GM10266 (cell line): ENCODE measurements at regions not wholly inside any gene's neighbourhood (a gene's known extent, or its start where the extent isn't known, plus 50 kb on each side); places are given as distances from the start of the nearest gene placed in this dataset.
"Not testable (repeated sequence)": the region's sequence is repeated elsewhere in the genome, so short reads cannot be mapped to it uniquely, and the experiment has no call there.

Source experiments
- DNase-seq: peaks from one replicate; pipeline ENCODE4 v3.0.0; 2012; ENCODE audit errors: extremely low spot score
- CTCF ChIP-seq: IDR thresholded peaks from 2 replicates; pipeline ENCODE4 v1.5.1; 2012; ENCODE audit warnings: mild to moderate bottlenecking, low read depth; ENCODE audit not compliant: control insufficient read depth, insufficient read depth; ENCODE audit errors: missing control alignments

DNA sequence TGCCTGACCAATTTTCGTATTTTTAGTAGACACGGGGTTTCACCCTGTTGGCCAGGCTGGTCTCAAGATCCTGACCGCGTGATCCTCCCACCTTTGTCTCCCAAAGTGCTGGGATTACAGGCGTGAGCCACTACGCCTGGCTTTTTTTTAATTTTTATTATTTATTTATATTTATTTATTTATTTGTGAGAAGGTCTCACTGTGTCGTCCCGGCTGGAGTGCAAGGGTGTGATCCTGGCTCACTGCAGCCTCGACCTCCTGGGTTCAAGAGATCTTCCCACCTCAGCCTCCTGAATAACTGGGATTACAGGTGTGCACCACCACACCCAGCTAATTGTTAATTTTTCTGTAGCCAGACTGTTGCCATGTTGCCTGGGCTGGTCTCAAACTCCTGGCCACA, 141.1 kb downstream of the CRLF2 start:
- TF ChIP-seq CTCF: no peak
- DNase-seq: no peak

DNA sequence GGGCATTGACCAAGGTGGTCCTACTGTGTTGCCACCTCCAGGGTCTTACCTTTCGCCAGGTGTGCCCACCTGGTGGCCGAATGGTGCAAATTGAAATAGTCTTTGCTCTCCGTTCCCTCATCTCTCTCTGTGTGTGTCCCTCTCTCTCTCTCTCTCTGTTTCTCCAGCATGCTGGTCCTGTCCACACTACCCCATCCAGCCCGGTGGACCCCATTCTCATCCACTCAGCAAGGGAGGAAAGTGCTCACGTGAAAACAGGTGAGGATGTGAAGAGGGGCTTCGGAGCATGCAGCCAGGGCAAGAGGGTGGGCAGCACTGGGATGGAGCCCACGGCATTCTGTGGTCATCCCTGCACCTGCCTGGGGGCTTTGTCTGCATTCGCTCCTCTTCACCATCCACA, 150.1 kb downstream of the CRLF2 start:
- no peak for TF ChIP-seq CTCF
- no peak for DNase-seq

- TF ChIP-seq CTCF: no peak
- no peak for DNase-seq
Measured at GRCh38 chrX:1060562-1060960, 151.9 kb downstream of the CRLF2 start.

DNA sequence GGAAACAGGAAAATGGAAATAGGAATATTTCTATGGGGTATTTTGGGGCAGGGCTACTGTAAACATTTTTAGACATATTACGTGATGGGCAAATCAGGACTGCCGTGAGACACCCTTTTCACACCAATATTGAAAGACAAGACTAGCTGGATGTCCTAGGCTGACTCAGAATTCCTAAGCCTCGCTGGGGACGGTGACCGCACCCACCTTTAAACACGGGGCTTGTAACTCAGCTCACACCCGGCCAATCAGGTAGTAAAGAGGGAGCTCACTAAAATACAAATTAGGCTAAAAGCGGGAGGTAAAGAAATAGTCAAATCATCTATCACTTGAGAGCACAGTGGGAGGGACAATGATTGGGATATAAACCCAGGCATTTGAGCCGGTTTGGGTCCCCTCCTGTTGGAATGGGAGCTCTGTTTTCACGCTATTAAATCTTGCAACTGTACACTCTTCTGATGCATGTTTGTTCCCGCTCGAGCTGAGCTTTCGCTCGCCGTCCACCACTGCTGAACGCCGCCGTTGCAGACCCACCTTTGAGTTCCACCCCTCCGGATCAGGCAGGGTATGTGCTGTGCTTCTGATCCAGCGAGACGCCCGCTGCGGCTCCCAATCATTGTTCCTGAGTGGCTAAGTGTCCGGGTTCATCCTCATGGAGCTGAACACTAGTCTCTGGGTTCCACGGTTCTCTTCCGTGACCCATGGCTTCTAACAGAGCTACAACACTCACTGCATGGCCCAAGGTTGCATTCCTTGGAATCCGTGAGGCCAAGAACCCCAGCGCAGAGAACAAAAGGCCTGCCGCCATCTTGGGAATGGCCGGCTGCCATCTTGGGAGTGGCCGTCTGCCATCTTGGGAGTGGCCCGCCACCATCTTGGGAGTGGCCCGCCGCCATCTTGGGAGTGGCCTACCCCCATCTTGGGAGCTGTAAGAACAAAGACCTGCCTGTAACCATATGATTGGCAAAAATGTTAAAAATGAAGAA, 152.6 kb downstream of the CRLF2 start:
- DNase-seq: no peak
- TF ChIP-seq CTCF: no peak

DNA sequence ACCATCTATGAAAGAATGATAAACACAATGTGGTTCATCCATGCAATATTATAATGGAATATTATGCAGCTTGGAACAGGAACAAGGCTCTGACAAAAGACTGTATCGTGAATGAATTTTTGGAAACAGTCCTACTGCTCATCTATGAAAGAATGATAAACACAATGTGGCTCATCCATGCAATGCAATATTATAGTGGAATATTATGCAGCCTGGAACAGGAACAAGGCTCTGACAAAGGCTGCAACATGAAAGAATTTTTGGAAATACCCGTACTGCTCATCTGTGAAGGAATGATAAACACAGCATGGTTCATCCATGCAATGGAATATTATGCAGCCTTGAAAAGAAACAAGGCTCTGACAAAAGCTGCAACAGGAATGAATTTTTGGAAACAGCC, 158.8 kb downstream of the CRLF2 start:
- DNase-seq: not testable (repeated sequence)

- DNase-seq: no peak
- TF ChIP-seq CTCF: no peak
Measured at GRCh38 chrX:1053072-1053471, 159.4 kb downstream of the CRLF2 start.

DNA sequence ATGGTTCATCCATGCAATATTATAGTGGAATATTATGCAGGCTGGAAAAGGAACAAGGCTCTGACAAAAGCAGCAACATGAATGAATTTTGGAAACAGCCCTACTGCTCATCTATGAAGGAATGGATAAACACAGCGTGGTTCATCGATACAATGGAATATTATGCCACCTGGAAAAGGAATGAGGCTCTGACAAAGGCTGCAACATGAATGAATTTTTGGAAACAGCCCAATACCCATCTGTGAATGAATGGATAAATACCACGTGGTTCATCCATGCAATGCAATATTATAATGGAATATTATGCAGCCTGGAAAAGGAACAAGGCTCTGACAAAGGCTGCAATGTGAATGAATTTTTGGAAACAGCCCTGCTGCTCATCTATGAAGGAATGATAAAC, 160.4 kb downstream of the CRLF2 start:
- no peak for DNase-seq
- TF ChIP-seq CTCF: no peak
